Heart right ventricle (tissue), 16 donors: ENCODE measurements at regions not wholly inside any gene's neighbourhood (a gene's known extent, or its start where the extent isn't known, plus 50 kb on each side); places are given as distances from the start of the nearest gene placed in this dataset.

Experiments used
- ATAC-seq, 8 donors: fragments of 200-7000 bp; cut with Tn5 transposase; one replicate each; pipeline ENCODE4 v1.9.1; 2020; ENCODE audit warnings: mild to moderate bottlenecking in 8 of 8, moderate library complexity in 8 of 8, moderate number of reproducible peaks in 1 of 8
- DNase-seq, 2 donors: peaks; one replicate each; pipeline ENCODE4 v3.0.0-alpha.2; 2020
- H3K27ac ChIP-seq, 10 donors: fragments of 200-600 bp; sonication (generic) in 2 of 10; one replicate each; pipeline versions ENCODE4 v1.5.0 to v1.8.0; 2020 to 2022; ENCODE audit warnings: mild to moderate bottlenecking in 3 of 10
- H3K27me3 ChIP-seq, 7 donors: fragments of 200-600 bp; one replicate each; pipeline ENCODE4 v1.8.0; 2021 to 2022; ENCODE audit warnings: mild to moderate bottlenecking in 2 of 7
- H3K36me3 ChIP-seq, 9 donors: fragments of 200-600 bp; sonication (generic) in 1 of 9; one replicate each; pipeline versions ENCODE4 v1.5.0 to v1.8.0; 2020 to 2022; ENCODE audit warnings: mild to moderate bottlenecking in 2 of 9
- H3K4me1 ChIP-seq, 9 donors: fragments of 200-600 bp; sonication (generic) in 1 of 9; one replicate each; pipeline versions ENCODE4 v1.5.0 to v1.8.0; 2020 to 2022; ENCODE audit warnings: mild to moderate bottlenecking in 4 of 9
- H3K4me3 ChIP-seq, 10 donors: fragments of 200-600 bp; sonication (generic) in 2 of 10; one replicate each; pipeline versions ENCODE4 v1.5.0 to v1.8.0; 2020 to 2022; ENCODE audit warnings: mild to moderate bottlenecking in 7 of 10, moderate library complexity in 2 of 10
- H3K9me3 ChIP-seq, 11 donors: fragments of 200-600 bp in 10 of 11; sonication (generic) in 2 of 11; one replicate each; pipeline versions ENCODE4 v1.5.0 to v1.8.0; 2013 to 2022; ENCODE audit warnings: mild to moderate bottlenecking in 2 of 11, control low read depth in 1 of 11, moderate library complexity in 1 of 11
- CTCF ChIP-seq, 9 donors: fragments of 200-600 bp; sonication (generic) in 2 of 9; IDR thresholded peaks; one replicate each; pipeline versions ENCODE4 v1.5.0 to v1.8.0; 2021 to 2022; ENCODE audit warnings: antibody characterized with exemption in 9 of 9, mild to moderate bottlenecking in 5 of 9, moderate library complexity in 1 of 9
- WGBS, 2 donors: extraction: QIAGEN DNeasy Blood & Tissue Kit; methylation state at CpG; one replicate each; pipeline ENCODE4 v1.1.7; 2013; ENCODE audit warnings: inconsistent platforms in 1 of 2; 5-methylcytosine and 5-hydroxymethylcytosine counted together
- intact Hi-C, 10 donors: fragments of 100-400 bp; cut with DNase I; formaldehyde crosslinking; loops; one replicate each; pipeline versions ENCODE4 v1.11.1 to v1.14.2; 2022
- donor health status: Arrhythmogenic right ventricular cardiomyopathy.
- donor health status: ischemic (EF 13 %, LVEDD 7.1; RV severe dilation, severe dysfunction).
- donor health status: healthy with polysubstance abuse.
- donor health status: DM: no; HTN: yes; CAD: no.
- donor health status: DM: no; HTN: no; CAD: no.
- donor health status: ischemic (EF 25% LVEDD 6.9; RV normal size, moderate dysfunction).
- donor health status: ischemic (EF 25% LVEDD 5.7; RV mildly dilated, moderate dysfunction).
- donor health status: healthy.
- donor health status: DM: yes; HTN: yes; CAD: no.
- donor health status: Ischemic cardiomyopathy.
- donor health status: ischemic (EF 35%, LVEDD 5.7; RV mildly dilated, moderate dysfunction).
- donor health status: nonischemic (EF 11% LVEDD 7.7; RV severe dilation, severe dysfunction).
- donor health status: DM: yes; HTN: yes; CAD: no.
- donor health status: PGD.
- donor health status: ischemic (EF 29% LVEDD 5.4; RV normal size, mild dysfunction).
- donor health status: nonischemic (EF 23%, LVEDD 6.1; RV moderate dilation, normal function).

GRCh38 chr4:14184767-14185166 lies 557.2 kb upstream of the BOD1L1 start:
- Histone ChIP-seq H3K4me1 (peaks cover 0 to 18% (median 9%) of the 10 kb centered on the region in 9 donors), H3K4me3 (no peak overlapping the region), H3K9me3 (no peaks in the 10 kb centered on the region), H3K27me3 (no peaks in the 10 kb centered on the region), H3K27ac (no peak overlapping the region), H3K36me3 (no peaks in the 10 kb centered on the region)
- 71 to 80% methylated on average over 2 of the region's 2 CpGs for WGBS, 2 donors
- TF ChIP-seq CTCF (IDR thresholded peaks at IDR 0.05): no peak
- intact Hi-C loops: no loop called here
- no peak for DNase-seq
- ATAC-seq: no peak

DNA sequence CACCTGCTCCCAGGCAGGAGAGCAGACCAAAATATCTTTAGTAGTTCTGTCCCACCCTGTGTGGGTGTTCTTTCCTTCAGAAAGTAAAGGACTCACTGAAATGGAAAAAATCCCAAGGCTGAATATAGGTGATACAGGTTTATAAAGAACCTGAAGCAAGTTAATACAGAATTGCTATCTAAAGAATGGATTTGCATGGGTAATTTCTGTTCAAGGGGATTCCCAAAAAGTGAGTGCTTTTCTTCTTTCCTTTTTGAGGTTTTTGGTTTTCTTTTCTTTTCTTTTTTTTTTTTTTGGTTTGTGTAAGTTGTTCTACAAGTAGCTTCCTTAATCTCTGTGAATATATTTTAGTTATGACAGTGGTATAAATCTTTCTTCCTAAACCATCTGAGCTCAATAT lies 560.7 kb upstream of the BOD1L1 start:
- TF ChIP-seq CTCF (IDR thresholded peaks at IDR 0.05): no peak
- Histone ChIP-seq H3K4me1 (peaks cover 0 to 11% (median 9%) of the 10 kb centered on the region in 9 donors), H3K9me3 (no peaks in the 10 kb centered on the region), H3K27me3 (no peaks in the 10 kb centered on the region), H3K27ac (no peak overlapping the region), H3K4me3 (no peak overlapping the region), H3K36me3 (no peaks in the 10 kb centered on the region)
- intact Hi-C loops: no loop called here
- no peak for DNase-seq
- no peak for ATAC-seq

DNA sequence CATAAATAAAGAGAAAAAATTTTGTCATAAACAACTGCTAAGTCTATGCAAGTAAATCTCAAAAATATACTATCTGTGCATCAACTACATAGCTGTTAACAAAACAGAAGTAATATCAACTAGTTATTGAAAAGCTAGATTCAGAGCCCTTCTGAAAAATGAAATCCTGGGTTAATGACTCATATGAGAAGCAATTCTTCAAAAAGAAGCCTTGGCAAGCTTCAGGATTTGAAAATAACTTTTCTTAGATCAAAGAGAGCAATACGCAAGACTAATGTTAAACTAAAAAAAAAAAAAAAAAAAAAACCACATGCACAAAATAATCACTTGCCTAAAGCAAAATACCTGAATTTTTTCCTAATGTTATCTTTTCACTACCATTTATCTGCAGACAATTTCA lies 566.1 kb upstream of the BOD1L1 start:
- ATAC-seq (no peak), DNase-seq (no peak)
- H3K4me3 ChIP-seq: no peak overlapping the region
- no peaks in the 10 kb centered on the region for H3K9me3 ChIP-seq
- 62 to 79% methylated on average over 1 of the region's 1 CpG for WGBS, 2 donors
- no peak overlapping the region for H3K27ac ChIP-seq
- no peaks in the 10 kb centered on the region for H3K4me1 ChIP-seq
- no peaks in the 10 kb centered on the region for H3K36me3 ChIP-seq
- H3K27me3 ChIP-seq: no peaks in the 10 kb centered on the region
- TF ChIP-seq CTCF (IDR thresholded peaks at IDR 0.05): no peak
- intact Hi-C loops: no loop called here

DNA sequence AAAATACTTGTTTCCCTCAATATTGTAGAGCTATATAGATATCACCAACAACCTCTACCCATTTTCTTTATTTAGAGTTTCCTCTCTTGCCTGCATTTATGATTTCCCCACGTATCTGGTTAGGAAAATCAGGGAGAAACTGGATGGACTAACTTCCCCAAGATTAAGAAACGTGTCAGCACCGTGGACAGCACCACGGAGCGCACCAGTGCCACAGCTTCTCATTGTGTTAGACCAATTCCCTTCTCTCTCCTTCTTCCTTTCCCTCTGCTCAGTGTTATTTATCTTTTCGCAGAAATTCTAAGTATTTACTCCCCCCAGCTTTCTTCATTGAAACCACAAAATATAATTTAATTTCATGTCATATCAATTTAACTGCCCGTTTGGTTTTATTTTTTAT lies 568.6 kb upstream of the BOD1L1 start:
- ATAC-seq (no peak), DNase-seq (peak; percentile 29 to 46)
- H3K27me3 ChIP-seq: no peaks in the 10 kb centered on the region
- WGBS, 2 donors: 11% methylated on average over 7 of the region's 7 CpGs
- H3K9me3 ChIP-seq: no peaks in the 10 kb centered on the region
- TF ChIP-seq CTCF (IDR thresholded peaks at IDR 0.05): no peak
- H3K4me3 ChIP-seq: no peak overlapping the region
- intact Hi-C loops: no loop called here
- no peak overlapping the region for H3K27ac ChIP-seq
- no peaks in the 10 kb centered on the region for H3K4me1 ChIP-seq
- no peaks in the 10 kb centered on the region for H3K36me3 ChIP-seq
